ENCODE measurements at regions not wholly inside any gene's neighbourhood (a gene's known extent, or its start where the extent isn't known, plus 50 kb on each side); places are given as distances from the start of the nearest gene placed in this dataset.

- Histone ChIP-seq H3K4me3 (ENCODE audit: low read depth, low read length, poor library complexity, severe bottlenecking) (no peak overlapping the region), H3K9me2 (ENCODE audit: insufficient read depth, low read length) (no peaks in the 10 kb centered on the region), H3K9me3 (ENCODE audit: low read length) (no peaks in the 10 kb centered on the region), H4K20me1 (ENCODE audit: insufficient read depth, low read length) (no peaks in the 10 kb centered on the region), H3K36me3 (ENCODE audit: insufficient read depth, low read length) (no peaks in the 10 kb centered on the region), H2AFZ (ENCODE audit: low read length) (no peak overlapping the region), H3K4me2 (ENCODE audit: low read length) (no peak overlapping the region), H3K27ac (ENCODE audit: low read depth, low read length, poor library complexity, severe bottlenecking) (no peak overlapping the region), H3K4me1 (ENCODE audit: insufficient read depth, low read length, poor library complexity, severe bottlenecking) (no peaks in the 10 kb centered on the region), H3K79me2 (ENCODE audit: insufficient read depth, low read depth, low read length) (no peaks in the 10 kb centered on the region)
- no TSS peak for BruUV-seq (replicated peaks)
- intact Hi-C loops (cut with micrococcal nuclease; ENCODE audit: unreplicated experiment) = no loop called here
- POLR2A ChIA-PET = no interaction called here
- TF ChIP-seq EZH2phosphoT487 (IDR thresholded peaks at IDR 0.05; ENCODE audit: borderline replicate concordance, low read depth, low read length) = no peak
- no peak for TF ChIP-seq CTCF (conservative IDR thresholded peaks at IDR 0.05; ENCODE audit: low read length)
- CTCF ChIA-PET (ENCODE audit: unreplicated experiment) = interaction anchor here (1.0 kb wide), 1 partner anchor 9 kb away, joined by 3 read pairs; no protein-coding TSS in a partner anchor
- no peak for DNase-seq (ENCODE audit: low spot score)
Observed at GRCh38 chr12:114167431-114167830, 201.3 kb upstream of the RBM19 start.

DNA sequence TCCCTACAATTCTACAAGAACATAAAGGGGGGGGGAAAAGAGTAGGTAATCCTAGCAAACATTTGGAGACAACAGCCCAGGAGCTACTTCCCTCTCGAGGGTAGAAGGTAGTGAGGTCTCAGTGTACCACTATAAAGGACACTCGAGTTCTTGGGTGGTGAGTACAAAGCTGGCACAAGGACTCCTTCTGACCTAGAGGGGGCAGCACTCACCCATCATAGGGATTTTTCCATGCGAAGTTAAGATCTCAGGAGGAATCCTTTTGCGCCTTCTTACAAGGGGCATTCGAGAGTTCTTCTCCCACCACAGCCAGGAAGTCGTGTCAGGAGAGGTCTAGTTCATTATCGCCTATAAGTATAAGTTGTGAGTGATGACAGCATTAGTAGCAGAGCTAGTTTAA, 200.2 kb upstream of the RBM19 start:
- Histone ChIP-seq H3K4me3 (ENCODE audit: low read depth, low read length, poor library complexity, severe bottlenecking) (no peak overlapping the region), H3K9me3 (ENCODE audit: low read length) (no peaks in the 10 kb centered on the region), H3K79me2 (ENCODE audit: insufficient read depth, low read depth, low read length) (no peaks in the 10 kb centered on the region), H3K9me2 (ENCODE audit: insufficient read depth, low read length) (no peaks in the 10 kb centered on the region), H2AFZ (ENCODE audit: low read length) (no peak overlapping the region), H3K4me2 (ENCODE audit: low read length) (no peak overlapping the region), H3K36me3 (ENCODE audit: insufficient read depth, low read length) (no peaks in the 10 kb centered on the region), H3K27ac (ENCODE audit: low read depth, low read length, poor library complexity, severe bottlenecking) (no peak overlapping the region), H4K20me1 (ENCODE audit: insufficient read depth, low read length) (no peaks in the 10 kb centered on the region), H3K4me1 (ENCODE audit: insufficient read depth, low read length, poor library complexity, severe bottlenecking) (no peaks in the 10 kb centered on the region)
- TF ChIP-seq EZH2phosphoT487 (IDR thresholded peaks at IDR 0.05; ENCODE audit: borderline replicate concordance, low read depth, low read length) (no peak), CTCF (conservative IDR thresholded peaks at IDR 0.05; ENCODE audit: low read length) (peak; percentile 73)
- intact Hi-C loops (cut with micrococcal nuclease; ENCODE audit: unreplicated experiment) = no loop called here
- DNase-seq (ENCODE audit: low spot score) = peak; percentile 14
- CTCF ChIA-PET (ENCODE audit: unreplicated experiment) = interaction anchor here (1.0 kb wide), 1 partner anchor 8 kb away, joined by 3 read pairs; no protein-coding TSS in a partner anchor
- POLR2A ChIA-PET = interaction anchor here (0.7 kb wide), 1 partner anchor 18 kb away, joined by 3 read pairs; no protein-coding TSS in a partner anchor
- no TSS peak for BruUV-seq (replicated peaks)

DNA sequence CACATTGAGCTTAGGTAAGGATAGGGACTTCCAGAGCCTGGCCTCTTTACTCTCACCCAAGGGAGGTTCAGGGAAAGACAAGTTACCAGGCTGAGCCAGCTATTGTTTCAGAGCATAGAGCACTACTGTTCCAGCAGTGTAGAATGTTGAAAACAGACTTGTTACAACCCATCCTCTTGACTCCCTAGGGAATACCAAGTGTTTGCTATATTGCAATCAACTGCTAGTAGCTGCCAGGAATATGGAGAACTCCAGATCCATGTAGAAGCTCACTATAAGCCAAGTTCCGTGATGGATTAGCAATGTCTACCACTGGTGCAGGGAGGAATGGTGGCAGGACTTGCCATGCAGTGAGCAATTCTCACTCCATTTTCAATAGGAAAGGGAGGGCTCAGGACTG, 199.8 kb upstream of the RBM19 start:
- no peak overlapping the region for H3K4me2 ChIP-seq (ENCODE audit: low read length)
- no peak for TF ChIP-seq EZH2phosphoT487 (IDR thresholded peaks at IDR 0.05; ENCODE audit: borderline replicate concordance, low read depth, low read length)
- TF ChIP-seq CTCF (conservative IDR thresholded peaks at IDR 0.05; ENCODE audit: low read length) = no peak
- H3K9me2 ChIP-seq (ENCODE audit: insufficient read depth, low read length) = no peaks in the 10 kb centered on the region
- CTCF ChIA-PET (ENCODE audit: unreplicated experiment) = no interaction called here
- no peak overlapping the region for H3K4me3 ChIP-seq (ENCODE audit: low read depth, low read length, poor library complexity, severe bottlenecking)
- intact Hi-C loops (cut with micrococcal nuclease; ENCODE audit: unreplicated experiment) = no loop called here
- DNase-seq (ENCODE audit: low spot score) = no peak
- H3K4me1 ChIP-seq (ENCODE audit: insufficient read depth, low read length, poor library complexity, severe bottlenecking) = no peaks in the 10 kb centered on the region
- no TSS peak for BruUV-seq (replicated peaks)
- POLR2A ChIA-PET = no interaction called here
- no peaks in the 10 kb centered on the region for H4K20me1 ChIP-seq (ENCODE audit: insufficient read depth, low read length)
- H3K27ac ChIP-seq (ENCODE audit: low read depth, low read length, poor library complexity, severe bottlenecking) = no peak overlapping the region
- no peaks in the 10 kb centered on the region for H3K9me3 ChIP-seq (ENCODE audit: low read length)
- H3K79me2 ChIP-seq (ENCODE audit: insufficient read depth, low read depth, low read length) = no peaks in the 10 kb centered on the region
- no peak overlapping the region for H2AFZ ChIP-seq (ENCODE audit: low read length)
- H3K36me3 ChIP-seq (ENCODE audit: insufficient read depth, low read length) = no peaks in the 10 kb centered on the region

Measured in OCI-LY7 (cell line).